ENCODE measurements at regions not wholly inside any gene's neighbourhood (a gene's known extent, or its start where the extent isn't known, plus 50 kb on each side); places are given as distances from the start of the nearest gene placed in this dataset.
"Not testable (repeated sequence)": the region's sequence is repeated elsewhere in the genome, so short reads cannot be mapped to it uniquely, and the experiment has no call there.

- no peak overlapping the region for H3K4me3 ChIP-seq (ENCODE audit: low read depth, low read length)
- TF ChIP-seq CTCF (IDR thresholded peaks at IDR 0.05; ENCODE audit: borderline replicate concordance, insufficient read depth, low read depth, low read length), result no peak
Observed at GRCh38 chr6:68169922-68170321, 465.2 kb upstream of the ADGRB3 start.

- TF ChIP-seq CTCF (IDR thresholded peaks at IDR 0.05; ENCODE audit: borderline replicate concordance, insufficient read depth, low read depth, low read length), result no peak
- H3K4me3 ChIP-seq (ENCODE audit: low read depth, low read length), result no peak overlapping the region
Observed at GRCh38 chr6:68167604-68168003, 467.5 kb upstream of the ADGRB3 start.

- H3K4me3 ChIP-seq (ENCODE audit: low read depth, low read length), result not testable (repeated sequence)
Observed at GRCh38 chr6:68160812-68161211, 474.3 kb upstream of the ADGRB3 start.

- H3K4me3 ChIP-seq (ENCODE audit: low read depth, low read length), result no peak overlapping the region
- TF ChIP-seq CTCF (IDR thresholded peaks at IDR 0.05; ENCODE audit: borderline replicate concordance, insufficient read depth, low read depth, low read length), result no peak
Observed at GRCh38 chr6:68160348-68160747, 474.7 kb upstream of the ADGRB3 start.

- H3K4me3 ChIP-seq (ENCODE audit: low read depth, low read length), result no peak overlapping the region
- TF ChIP-seq CTCF (IDR thresholded peaks at IDR 0.05; ENCODE audit: borderline replicate concordance, insufficient read depth, low read depth, low read length), result no peak
Observed at GRCh38 chr6:68159433-68159832, 475.6 kb upstream of the ADGRB3 start.

GRCh38 chr6:68158256-68158655, 476.8 kb upstream of the ADGRB3 start:
- H3K4me3 ChIP-seq (ENCODE audit: low read depth, low read length), result no peak overlapping the region
- TF ChIP-seq CTCF (IDR thresholded peaks at IDR 0.05; ENCODE audit: borderline replicate concordance, insufficient read depth, low read depth, low read length), result no peak

GRCh38 chr6:68144667-68145066, 490.4 kb upstream of the ADGRB3 start:
- H3K4me3 ChIP-seq (ENCODE audit: low read depth, low read length), result no peak overlapping the region
- no peak for TF ChIP-seq CTCF (IDR thresholded peaks at IDR 0.05; ENCODE audit: borderline replicate concordance, insufficient read depth, low read depth, low read length)

GRCh38 chr6:68141190-68141589, 493.9 kb upstream of the ADGRB3 start:
- H3K4me3 ChIP-seq (ENCODE audit: low read depth, low read length), result no peak overlapping the region
- TF ChIP-seq CTCF (IDR thresholded peaks at IDR 0.05; ENCODE audit: borderline replicate concordance, insufficient read depth, low read depth, low read length), result no peak

Data from GM12875 (cell line).